Endothelial cell (in vitro differentiated cells): ENCODE measurements at regions not wholly inside any gene's neighbourhood (a gene's known extent, or its start where the extent isn't known, plus 50 kb on each side); places are given as distances from the start of the nearest gene placed in this dataset.

ENCODE experiments used
- DNase-seq: peaks from one replicate; pipeline ENCODE4 v3.0.0; 2021; ENCODE audit warnings: low spot score
- H3K27ac Mint-ChIP-seq: one replicate; pipeline ENCODE4 v1.8.0; 2021; ENCODE audit warnings: mixed read lengths, inconsistent platforms; ENCODE audit not compliant: unreplicated experiment
- H3K27me3 Mint-ChIP-seq: one replicate; pipeline ENCODE4 v1.8.0; 2021; ENCODE audit warnings: mild to moderate bottlenecking, moderate library complexity, mixed read lengths, inconsistent platforms; ENCODE audit not compliant: unreplicated experiment
- H3K36me3 Mint-ChIP-seq: one replicate; pipeline ENCODE4 v1.8.0; 2021; ENCODE audit warnings: mild to moderate bottlenecking, low read depth, mixed read lengths, inconsistent platforms; ENCODE audit not compliant: unreplicated experiment
- H3K4me1 Mint-ChIP-seq: one replicate; pipeline ENCODE4 v1.8.0; 2021; ENCODE audit warnings: mild to moderate bottlenecking, mixed read lengths, inconsistent platforms; ENCODE audit not compliant: unreplicated experiment
- H3K4me3 Mint-ChIP-seq: one replicate; pipeline ENCODE4 v1.8.0; 2021; ENCODE audit warnings: mild to moderate bottlenecking, mixed read lengths, inconsistent platforms; ENCODE audit not compliant: unreplicated experiment
- H3K9me3 Mint-ChIP-seq: one replicate; pipeline ENCODE4 v1.8.0; 2021; ENCODE audit warnings: mixed read lengths, inconsistent platforms; ENCODE audit not compliant: unreplicated experiment
- CTCF ChIP-seq: fragments of 200-600 bp; sonication (generic); IDR thresholded peaks from one replicate; pipeline ENCODE4 v1.5.0; 2021; ENCODE audit warnings: antibody characterized with exemption; ENCODE audit not compliant: unreplicated experiment

DNA sequence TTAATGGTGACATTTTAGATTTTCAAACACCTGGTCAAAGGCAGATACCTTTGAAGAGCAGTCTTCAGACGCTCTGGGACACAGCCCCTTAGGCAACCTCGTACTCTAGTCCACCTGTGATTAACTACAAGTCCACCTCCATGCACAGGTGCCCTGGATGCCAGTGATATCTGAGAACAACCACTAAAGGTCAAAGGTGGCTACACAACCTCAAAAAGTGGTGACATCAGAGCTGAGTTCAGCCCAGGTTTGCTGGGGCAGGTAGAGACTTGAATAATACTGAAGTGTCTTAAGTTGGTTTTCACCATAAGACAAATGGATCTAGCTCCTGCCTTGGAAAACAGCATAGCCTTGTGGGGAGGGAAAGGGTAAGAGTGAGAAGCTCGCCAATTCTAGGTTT, 143.4 kb upstream of the ADO start:
- Mint-ChIP-seq H3K4me3 (no peak overlapping the region), H3K27me3 (peaks cover 1% of the 10 kb centered on the region), H3K4me1 (no peaks in the 10 kb centered on the region), H3K36me3 (peaks cover 4% of the 10 kb centered on the region), H3K27ac (no peak overlapping the region), H3K9me3 (no peaks in the 10 kb centered on the region)
- no peak for TF ChIP-seq CTCF
- DNase-seq: no peak

- TF ChIP-seq CTCF: no peak
- H3K36me3 Mint-ChIP-seq: peaks cover 4% of the 10 kb centered on the region
- DNase-seq: no peak
Measured at GRCh38 chr10:62662486-62662885, 142.0 kb upstream of the ADO start.

DNA sequence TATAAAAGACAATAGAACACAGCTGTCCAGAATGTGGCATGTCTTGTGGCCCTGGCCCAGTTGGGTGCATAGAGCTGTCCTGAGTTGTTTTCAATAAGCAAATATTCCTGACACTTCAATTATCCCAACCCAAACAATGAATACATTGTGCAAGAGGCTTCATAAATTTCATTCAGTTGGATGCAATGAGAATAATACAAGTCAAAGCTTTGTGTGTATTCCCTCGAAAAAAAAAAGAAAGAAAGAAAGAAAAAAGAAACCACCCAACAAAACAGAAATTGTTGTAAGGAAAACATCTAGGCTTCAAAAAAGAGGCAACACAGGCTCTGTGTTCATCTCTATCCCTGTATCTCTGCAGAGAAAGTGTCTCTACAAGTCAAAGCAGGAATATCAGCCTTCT, 138.7 kb upstream of the ADO start:
- H3K27ac Mint-ChIP-seq: no peak overlapping the region
- H3K4me3 Mint-ChIP-seq: no peak overlapping the region
- peaks cover 5% of the 10 kb centered on the region for H3K9me3 Mint-ChIP-seq
- no peak for TF ChIP-seq CTCF
- DNase-seq: no peak
- H3K27me3 Mint-ChIP-seq: peaks cover 5% of the 10 kb centered on the region
- peaks cover 6% of the 10 kb centered on the region for H3K4me1 Mint-ChIP-seq
- H3K36me3 Mint-ChIP-seq: peaks cover 4% of the 10 kb centered on the region

More at GRCh38 chr10:62662486-62662885, 142.0 kb upstream of the ADO start:
- no peak overlapping the region for H3K27ac Mint-ChIP-seq
- H3K27me3 Mint-ChIP-seq: peaks cover 1% of the 10 kb centered on the region
- peaks cover 5% of the 10 kb centered on the region for H3K9me3 Mint-ChIP-seq
- no peaks in the 10 kb centered on the region for H3K4me1 Mint-ChIP-seq
- H3K4me3 Mint-ChIP-seq: no peak overlapping the region

GRCh38 chr10:62666275-62666674, 138.2 kb upstream of the ADO start:
- Mint-ChIP-seq H3K4me1 (peaks cover 6% of the 10 kb centered on the region), H3K36me3 (peaks cover 4% of the 10 kb centered on the region), H3K9me3 (peaks cover 5% of the 10 kb centered on the region), H3K4me3 (no peak overlapping the region), H3K27me3 (peaks cover 5% of the 10 kb centered on the region), H3K27ac (no peak overlapping the region)
- TF ChIP-seq CTCF: no peak
- DNase-seq: no peak

- H3K4me3 Mint-ChIP-seq: no peak overlapping the region
- H3K9me3 Mint-ChIP-seq: peaks cover 5% of the 10 kb centered on the region
- peaks cover 3% of the 10 kb centered on the region for H3K27me3 Mint-ChIP-seq
- no peaks in the 10 kb centered on the region for H3K36me3 Mint-ChIP-seq
- H3K4me1 Mint-ChIP-seq: peaks cover 6% of the 10 kb centered on the region
- H3K27ac Mint-ChIP-seq: no peak overlapping the region
- TF ChIP-seq CTCF: no peak
- no peak for DNase-seq
Measured at GRCh38 chr10:62669341-62669740, 135.2 kb upstream of the ADO start.
